Forelimb muscle (tissue), 1 donor: ENCODE measurements at regions not wholly inside any gene's neighbourhood (a gene's known extent, or its start where the extent isn't known, plus 50 kb on each side); places are given as distances from the start of the nearest gene placed in this dataset.
"Not testable (repeated sequence)": the region's sequence is repeated elsewhere in the genome, so short reads cannot be mapped to it uniquely, and the experiment has no call there.

Experiments used
- DNase-seq: peaks from one replicate; pipeline ENCODE4 v3.0.0-alpha.2; 2013; ENCODE audit warnings: low read depth

- DNase-seq, result no peak
Observed at GRCh38 chr2:34827398-34827797, 1228.3 kb upstream of the FAM98A start.

GRCh38 chr2:34825686-34826085, 1226.6 kb upstream of the FAM98A start:
- no peak for DNase-seq

- DNase-seq, result no peak
Observed at GRCh38 chr2:34822616-34823015, 1223.5 kb upstream of the FAM98A start.

GRCh38 chr2:34815052-34815741, 1216.1 kb upstream of the FAM98A start:
- DNase-seq, result no peak

GRCh38 chr2:34810456-34810855, 1211.4 kb upstream of the FAM98A start:
- DNase-seq, result no peak

GRCh38 chr2:34808426-34808825, 1209.3 kb upstream of the FAM98A start:
- DNase-seq, result no peak

GRCh38 chr2:34806891-34807290, 1207.8 kb upstream of the FAM98A start:
- DNase-seq, result no peak

- DNase-seq, result no peak
Observed at GRCh38 chr2:34806396-34806795, 1207.3 kb upstream of the FAM98A start.

GRCh38 chr2:34799556-34799955, 1200.5 kb upstream of the FAM98A start:
- DNase-seq, result no peak

GRCh38 chr2:34795586-34795985, 1196.5 kb upstream of the FAM98A start:
- not testable (repeated sequence) for DNase-seq

- DNase-seq, result no peak
Observed at GRCh38 chr2:34789169-34789568, 1190.1 kb upstream of the FAM98A start.

GRCh38 chr2:34787341-34787740, 1188.2 kb upstream of the FAM98A start:
- no peak for DNase-seq

GRCh38 chr2:34785206-34785785, 1186.2 kb upstream of the FAM98A start:
- DNase-seq, result no peak

- no peak for DNase-seq
Observed at GRCh38 chr2:34784701-34785100, 1185.6 kb upstream of the FAM98A start.

- DNase-seq, result not testable (repeated sequence)
Observed at GRCh38 chr2:34750742-34751141, 1151.6 kb upstream of the FAM98A start.

- DNase-seq, result no peak
Observed at GRCh38 chr2:34747643-34748042, 1148.5 kb upstream of the FAM98A start.

- no peak for DNase-seq
Observed at GRCh38 chr2:34738691-34739090, 1139.6 kb upstream of the FAM98A start.

- DNase-seq, result no peak
Observed at GRCh38 chr2:34737146-34737545, 1138.0 kb upstream of the FAM98A start.

GRCh38 chr2:34736482-34736881, 1137.4 kb upstream of the FAM98A start:
- DNase-seq, result no peak

- no peak for DNase-seq
Observed at GRCh38 chr2:34734662-34735061, 1135.6 kb upstream of the FAM98A start.

- DNase-seq, result no peak
Observed at GRCh38 chr2:34734042-34734441, 1134.9 kb upstream of the FAM98A start.

GRCh38 chr2:34731292-34731691, 1132.2 kb upstream of the FAM98A start:
- no peak for DNase-seq

- no peak for DNase-seq
Observed at GRCh38 chr2:34729845-34730244, 1130.7 kb upstream of the FAM98A start.

GRCh38 chr2:34724107-34724506, 1125.0 kb upstream of the FAM98A start:
- no peak for DNase-seq
